NCI-H1436 treated with DMSO at 0.1 percent for 48 hours (cell line): ENCODE measurements at regions not wholly inside any gene's neighbourhood (a gene's known extent, or its start where the extent isn't known, plus 50 kb on each side); places are given as distances from the start of the nearest gene placed in this dataset.

Source experiments
- DNase-seq: peaks from one replicate; lab custom pipeline; 2025; lab: John Stamatoyannopoulos, UW

GRCh38 chr1:30406996-30407864, 316.2 kb downstream of the MATN1 start:
- DNase-seq, result no peak

- DNase-seq, result no peak
These were observed 317.7 kb downstream of the MATN1 start for GRCh38 chr1:30405631-30406212.

GRCh38 chr1:30405081-30405480, 318.3 kb downstream of the MATN1 start:
- DNase-seq, result no peak

- DNase-seq, result no peak
These were observed 319.0 kb downstream of the MATN1 start for GRCh38 chr1:30404341-30404740.

- DNase-seq, result no peak
These were observed 319.7 kb downstream of the MATN1 start for GRCh38 chr1:30403726-30404125.

GRCh38 chr1:30403061-30403645, 320.2 kb downstream of the MATN1 start:
- no peak for DNase-seq

GRCh38 chr1:30402031-30402430, 321.4 kb downstream of the MATN1 start:
- DNase-seq, result no peak

GRCh38 chr1:30400507-30400906, 322.9 kb downstream of the MATN1 start:
- DNase-seq, result no peak

GRCh38 chr1:30399026-30399425, 324.4 kb downstream of the MATN1 start:
- no peak for DNase-seq

- DNase-seq, result no peak
These were observed 325.8 kb downstream of the MATN1 start for GRCh38 chr1:30397576-30397975.

GRCh38 chr1:30395631-30396030, 327.8 kb downstream of the MATN1 start:
- no peak for DNase-seq

- DNase-seq, result no peak
These were observed 335.0 kb downstream of the MATN1 start for GRCh38 chr1:30388386-30388785.

- DNase-seq, result no peak
These were observed 337.0 kb downstream of the MATN1 start for GRCh38 chr1:30386156-30386926.

GRCh38 chr1:30385246-30385995, 338.0 kb downstream of the MATN1 start:
- no peak for DNase-seq

- no peak for DNase-seq
These were observed 338.8 kb downstream of the MATN1 start for GRCh38 chr1:30384286-30385245.

GRCh38 chr1:30383221-30383711, 340.1 kb downstream of the MATN1 start:
- no peak for DNase-seq

- no peak for DNase-seq
These were observed 340.9 kb downstream of the MATN1 start for GRCh38 chr1:30382496-30382895.

- DNase-seq, result no peak
These were observed 341.6 kb downstream of the MATN1 start for GRCh38 chr1:30381671-30382365.

- no peak for DNase-seq
These were observed 342.1 kb downstream of the MATN1 start for GRCh38 chr1:30381266-30381665.

GRCh38 chr1:30380625-30380984, 342.8 kb downstream of the MATN1 start:
- DNase-seq, result no peak
